Trophoblast cell (in vitro differentiated cells and primary cell): ENCODE measurements at regions not wholly inside any gene's neighbourhood (a gene's known extent, or its start where the extent isn't known, plus 50 kb on each side); places are given as distances from the start of the nearest gene placed in this dataset.

Experiments
- DNase-seq, 2 donors: peaks; one replicate each; pipeline ENCODE4 v3.0.0-alpha.2; 2016
- H2AFZ ChIP-seq: 2 replicates; pipeline ENCODE4 v1.6.1; 2013; ENCODE audit warnings: low read length, moderate library complexity, mild to moderate bottlenecking; ENCODE audit not compliant: insufficient read depth, poor library complexity
- H2AK5ac ChIP-seq: 2 replicates; pipeline ENCODE4 v1.6.1; 2013; ENCODE audit warnings: mild to moderate bottlenecking, low read length
- H2BK120ac ChIP-seq: 2 replicates; pipeline ENCODE4 v1.6.1; 2013; ENCODE audit warnings: low read length, mild to moderate bottlenecking, moderate library complexity; ENCODE audit not compliant: insufficient read depth, poor library complexity
- H2BK12ac ChIP-seq: 2 replicates; pipeline ENCODE4 v1.6.1; 2013; ENCODE audit warnings: mild to moderate bottlenecking, low read length, moderate library complexity
- H2BK5ac ChIP-seq: 2 replicates; pipeline ENCODE4 v1.6.1; 2013; ENCODE audit warnings: low read length, low read depth, moderate library complexity, mild to moderate bottlenecking; ENCODE audit not compliant: poor library complexity
- H3K14ac ChIP-seq: 2 replicates; pipeline ENCODE4 v1.6.1; 2013; ENCODE audit warnings: mild to moderate bottlenecking, low read length
- H3K18ac ChIP-seq: 2 replicates; pipeline ENCODE4 v1.6.1; 2013; ENCODE audit warnings: mild to moderate bottlenecking, low read length
- H3K23ac ChIP-seq: 2 replicates; pipeline ENCODE4 v1.6.1; 2013; ENCODE audit warnings: low read length
- H3K27ac ChIP-seq: 2 replicates; pipeline ENCODE4 v1.5.1; 2013; ENCODE audit warnings: low read depth, mild to moderate bottlenecking, inconsistent platforms, low read length, moderate library complexity
- H3K27me3 ChIP-seq: 2 replicates; pipeline ENCODE4 v1.6.1; 2013; ENCODE audit warnings: inconsistent platforms, mild to moderate bottlenecking, low read length, moderate library complexity; ENCODE audit not compliant: insufficient read depth
- H3K36me3 ChIP-seq, 2 experiments: 1 replicate in 1 of 2; 2 replicates in 1 of 2; pipeline ENCODE4 v1.6.1; 2013; ENCODE audit warnings: low read length in 2 of 2, mild to moderate bottlenecking in 2 of 2, moderate library complexity in 1 of 2; ENCODE audit not compliant: insufficient read depth in 2 of 2, control insufficient read depth in 1 of 2
- H3K4ac ChIP-seq: 2 replicates; pipeline ENCODE4 v1.6.1; 2013; ENCODE audit warnings: low read depth, mild to moderate bottlenecking, low read length, moderate library complexity
- H3K4me1 ChIP-seq, 2 experiments: 1 replicate in 1 of 2; 2 replicates in 1 of 2; pipeline ENCODE4 v1.6.1; 2013; ENCODE audit warnings: low read length in 2 of 2, mild to moderate bottlenecking in 2 of 2, moderate library complexity in 1 of 2; ENCODE audit not compliant: insufficient read depth in 2 of 2, control insufficient read depth in 1 of 2
- H3K4me2 ChIP-seq: 2 replicates; pipeline ENCODE4 v1.6.1; 2013; ENCODE audit warnings: inconsistent platforms, mild to moderate bottlenecking, low read length, moderate library complexity
- H3K4me3 ChIP-seq: 2 replicates; pipeline ENCODE4 v1.5.1; 2013; ENCODE audit warnings: mild to moderate bottlenecking, low read depth, low read length, inconsistent platforms
- H3K79me1 ChIP-seq: one replicate; pipeline ENCODE4 v1.6.1; 2013; ENCODE audit warnings: low read length
- H3K79me2 ChIP-seq: 2 replicates; pipeline ENCODE4 v1.6.1; 2013; ENCODE audit warnings: low read length, mild to moderate bottlenecking; ENCODE audit not compliant: control insufficient read depth, insufficient read depth, poor library complexity
- H3K9ac ChIP-seq: 2 replicates; pipeline ENCODE4 v1.6.1; 2013; ENCODE audit warnings: mild to moderate bottlenecking, low read length
- H3K9me3 ChIP-seq: 2 replicates; pipeline ENCODE4 v1.6.1; 2013; ENCODE audit warnings: low read depth, mild to moderate bottlenecking, control low read depth, inconsistent platforms, low read length; ENCODE audit not compliant: insufficient read depth
- H4K12ac ChIP-seq: 2 replicates; pipeline ENCODE4 v1.6.1; 2013; ENCODE audit warnings: low read depth, mild to moderate bottlenecking, low read length, moderate library complexity
- H4K8ac ChIP-seq: 2 replicates; pipeline ENCODE4 v1.6.1; 2013; ENCODE audit warnings: low read depth, mild to moderate bottlenecking, low read length, moderate library complexity
- H4K91ac ChIP-seq: one replicate; pipeline ENCODE4 v1.6.1; 2013; ENCODE audit warnings: low read depth, mild to moderate bottlenecking, low read length, moderate library complexity
- WGBS: extraction: QIAGEN DNeasy Blood & Tissue Kit; methylation state at CpG from one replicate; pipeline ENCODE4 v1.1.7; 2013; ENCODE audit warnings: missing lambda C conversion rate; ENCODE audit not compliant: insufficient read length, insufficient coverage; ENCODE audit errors: extremely low coverage; 5-methylcytosine and 5-hydroxymethylcytosine counted together

- H4K12ac ChIP-seq: no peak overlapping the region
- H3K27me3 ChIP-seq: no peaks in the 10 kb centered on the region
- no peak overlapping the region for H2AFZ ChIP-seq
- no peak for DNase-seq
- H3K9me3 ChIP-seq: no peaks in the 10 kb centered on the region
- no peak overlapping the region for H2BK5ac ChIP-seq
- no peak overlapping the region for H4K91ac ChIP-seq
- no peak overlapping the region for H2BK12ac ChIP-seq
- H2AK5ac ChIP-seq: no peak overlapping the region
- no peak overlapping the region for H3K4ac ChIP-seq
- H3K4me3 ChIP-seq: no peak overlapping the region
- H3K18ac ChIP-seq: no peak overlapping the region
- whole genome bisulfite sequencing: no CpG with 5 or more reads among the region's 3 CpGs
- H3K79me1 ChIP-seq: no peaks in the 10 kb centered on the region
- no peaks in the 10 kb centered on the region for H3K79me2 ChIP-seq
- H3K23ac ChIP-seq: no peak overlapping the region
- no peaks in the 10 kb centered on the region for H3K4me1 ChIP-seq
- H4K8ac ChIP-seq: no peak overlapping the region
- H2BK120ac ChIP-seq: no peak overlapping the region
- no peaks in the 10 kb centered on the region for H3K36me3 ChIP-seq
- no peak overlapping the region for H3K4me2 ChIP-seq
- no peak overlapping the region for H3K9ac ChIP-seq
- H3K27ac ChIP-seq: no peak overlapping the region
- no peak overlapping the region for H3K14ac ChIP-seq
Observed at GRCh38 chr3:99256788-99257187, 355.3 kb upstream of the DCBLD2 start.

GRCh38 chr3:99253963-99254355, 352.5 kb upstream of the DCBLD2 start:
- Histone ChIP-seq H4K91ac (no peak overlapping the region), H4K8ac (no peak overlapping the region), H2AK5ac (no peak overlapping the region), H3K14ac (no peak overlapping the region), H4K12ac (no peak overlapping the region), H3K27ac (no peak overlapping the region), H3K4me3 (no peak overlapping the region), H3K4me1 (no peaks in the 10 kb centered on the region), H2BK12ac (no peak overlapping the region), H3K23ac (no peak overlapping the region), H2BK5ac (no peak overlapping the region), H3K27me3 (no peaks in the 10 kb centered on the region), H3K4ac (no peak overlapping the region), H3K9ac (no peak overlapping the region), H2BK120ac (no peak overlapping the region), H3K36me3 (no peaks in the 10 kb centered on the region), H3K79me2 (no peaks in the 10 kb centered on the region), H3K18ac (no peak overlapping the region), H3K4me2 (no peak overlapping the region), H2AFZ (no peak overlapping the region), H3K79me1 (no peaks in the 10 kb centered on the region), H3K9me3 (no peaks in the 10 kb centered on the region)
- no peak for DNase-seq
- no CpG with 5 or more reads among the region's 2 CpGs for WGBS

- Histone ChIP-seq H3K9me3 (no peaks in the 10 kb centered on the region), H2BK120ac (no peak overlapping the region), H2AFZ (no peak overlapping the region), H3K79me2 (no peaks in the 10 kb centered on the region), H4K12ac (no peak overlapping the region), H2BK12ac (no peak overlapping the region), H3K14ac (no peak overlapping the region), H2BK5ac (no peak overlapping the region), H2AK5ac (no peak overlapping the region), H4K91ac (no peak overlapping the region), H3K4ac (no peak overlapping the region), H3K36me3 (no peaks in the 10 kb centered on the region), H3K27me3 (no peaks in the 10 kb centered on the region), H4K8ac (no peak overlapping the region), H3K4me2 (no peak overlapping the region), H3K4me3 (no peak overlapping the region), H3K18ac (no peak overlapping the region), H3K79me1 (no peaks in the 10 kb centered on the region), H3K4me1 (no peaks in the 10 kb centered on the region), H3K27ac (no peak overlapping the region), H3K9ac (no peak overlapping the region), H3K23ac (no peak overlapping the region)
- DNase-seq: no peak
- WGBS: no CpG with 5 or more reads among the region's 1 CpG
Observed at GRCh38 chr3:99250821-99251355, 349.4 kb upstream of the DCBLD2 start.

GRCh38 chr3:99250272-99250671, 348.8 kb upstream of the DCBLD2 start:
- H3K9ac ChIP-seq: no peak overlapping the region
- H2AFZ ChIP-seq: no peak overlapping the region
- no CpG with 5 or more reads among the region's 4 CpGs for WGBS

More at GRCh38 chr3:99250272-99250671, 348.8 kb upstream of the DCBLD2 start:
- Histone ChIP-seq H3K79me1 (no peaks in the 10 kb centered on the region), H2AK5ac (no peak overlapping the region), H3K9me3 (no peaks in the 10 kb centered on the region), H3K18ac (no peak overlapping the region), H2BK120ac (no peak overlapping the region), H3K4ac (no peak overlapping the region), H4K8ac (no peak overlapping the region), H3K79me2 (no peaks in the 10 kb centered on the region), H3K27me3 (no peaks in the 10 kb centered on the region), H4K12ac (no peak overlapping the region), H2BK5ac (no peak overlapping the region), H3K23ac (no peak overlapping the region), H2BK12ac (no peak overlapping the region), H3K14ac (no peak overlapping the region), H4K91ac (no peak overlapping the region), H3K27ac (no peak overlapping the region), H3K4me3 (no peak overlapping the region), H3K4me1 (no peaks in the 10 kb centered on the region), H3K4me2 (no peak overlapping the region), H3K36me3 (no peaks in the 10 kb centered on the region)
- DNase-seq: peak; percentile 15 to 77
